Body of pancreas (tissue), 4 donors: ENCODE measurements at regions not wholly inside any gene's neighbourhood (a gene's known extent, or its start where the extent isn't known, plus 50 kb on each side); places are given as distances from the start of the nearest gene placed in this dataset.

Experiments
- CTCF ChIP-seq, 7 experiments: fragments of 450-650 bp in 4 of 7; fragments of 200-600 bp in 3 of 7; sonication (generic) in 3 of 7; IDR thresholded peaks; one replicate each; pipeline ENCODE4 v1.5.1; 2016 to 2019; ENCODE audit warnings: antibody characterized with exemption in 7 of 7
- POLR2A ChIP-seq, 3 donors: fragments of 450-650 bp; IDR thresholded peaks; one replicate each; pipeline ENCODE4 v1.6.1; 2016; ENCODE audit warnings: antibody characterized with exemption in 3 of 3, mild to moderate bottlenecking in 2 of 3

- TF ChIP-seq CTCF (IDR thresholded peaks at IDR 0.05) (no peak), POLR2A (IDR thresholded peaks at IDR 0.05) (no peak)
These were observed 162.6 kb upstream of the TOP1 start for GRCh38 chr20:40866056-40866455.
